GM18502 (cell line): ENCODE measurements at regions not wholly inside any gene's neighbourhood (a gene's known extent, or its start where the extent isn't known, plus 50 kb on each side); places are given as distances from the start of the nearest gene placed in this dataset.
"Not testable (repeated sequence)": the region's sequence is repeated elsewhere in the genome, so short reads cannot be mapped to it uniquely, and the experiment has no call there.

Experiments
- ATAC-seq: cut with Tn5 transposase; IDR thresholded peaks from one replicate; pipeline ENCODE4 v1.9.1; 2021; ENCODE audit warnings: mild to moderate bottlenecking; ENCODE audit not compliant: unreplicated experiment, poor library complexity

DNA sequence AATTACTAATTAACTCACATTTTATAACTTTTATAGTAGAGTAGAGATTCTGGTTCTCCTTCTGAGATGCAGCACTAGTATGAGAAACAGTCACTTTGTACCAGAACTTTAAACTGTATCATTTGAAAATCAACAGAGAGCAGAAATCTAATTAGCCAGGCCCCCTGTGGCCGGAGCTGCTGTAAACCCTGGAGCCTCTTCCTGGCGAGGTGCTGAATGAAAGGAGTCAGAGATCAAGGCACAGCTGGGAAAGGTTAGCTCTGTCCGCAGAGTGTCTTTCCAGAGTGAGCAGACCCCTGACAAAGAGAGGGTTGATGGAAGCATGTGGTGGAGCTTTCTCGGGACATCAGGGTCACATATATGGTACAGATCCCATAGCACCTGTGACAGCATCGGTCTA is 703.8 kb downstream of the RFPL4B start:
- ATAC-seq = no peak

DNA sequence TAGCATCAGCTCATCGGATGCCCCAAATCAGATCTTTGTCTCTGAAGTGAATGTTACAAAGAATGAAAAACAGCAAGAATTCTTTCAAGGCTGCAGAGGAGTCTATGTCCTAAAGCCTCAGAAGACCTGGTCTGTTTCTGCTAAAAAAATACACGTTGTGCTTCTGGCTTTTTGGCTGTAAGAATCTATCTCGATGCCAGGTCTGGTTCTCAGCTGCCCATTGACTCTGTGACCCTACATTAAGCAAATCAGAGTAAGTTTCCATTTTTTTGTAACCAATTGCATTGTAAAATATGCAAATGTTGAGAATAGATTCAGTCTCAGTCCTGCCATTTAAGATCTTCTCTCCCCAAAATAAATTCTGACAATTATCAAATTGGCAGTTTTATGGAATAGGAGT is 705.4 kb downstream of the RFPL4B start:
- ATAC-seq = no peak

DNA sequence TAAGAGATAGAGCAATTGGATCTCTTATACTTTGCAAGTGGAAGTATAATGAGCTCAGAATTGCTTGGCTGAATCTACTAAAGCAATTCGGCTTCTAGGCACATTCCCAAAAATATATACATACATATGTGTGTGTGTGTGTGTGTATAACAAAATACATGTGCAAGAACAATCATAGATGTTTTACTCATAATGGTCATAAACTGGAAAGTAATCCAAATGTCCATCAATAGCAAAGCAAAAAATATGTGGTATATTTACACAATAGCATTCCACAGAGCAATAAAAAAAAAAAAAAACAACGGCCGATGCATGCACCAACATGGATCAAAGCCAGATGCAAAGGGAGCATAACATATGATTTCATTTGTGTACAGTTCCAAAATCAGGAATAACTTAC is 707.9 kb downstream of the RFPL4B start:
- no peak for ATAC-seq

DNA sequence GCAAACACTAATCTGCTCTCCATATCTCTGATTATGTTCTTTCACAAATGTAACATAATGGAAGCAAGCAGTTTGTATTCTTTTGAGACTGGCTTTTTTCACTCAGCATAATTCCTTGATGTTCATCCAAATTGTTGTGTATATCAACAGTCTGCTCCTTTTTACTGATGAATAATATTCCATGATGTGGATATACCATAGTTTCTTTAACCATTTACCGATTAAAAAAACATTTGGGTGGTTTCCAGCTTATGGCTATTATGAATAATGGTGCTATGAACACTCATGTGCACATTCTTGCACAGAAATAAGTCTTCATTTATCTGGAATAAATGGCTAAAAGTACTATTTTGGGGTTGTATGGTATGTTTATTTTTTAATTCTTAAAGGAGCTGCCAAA is 708.9 kb downstream of the RFPL4B start:
- no peak for ATAC-seq

DNA sequence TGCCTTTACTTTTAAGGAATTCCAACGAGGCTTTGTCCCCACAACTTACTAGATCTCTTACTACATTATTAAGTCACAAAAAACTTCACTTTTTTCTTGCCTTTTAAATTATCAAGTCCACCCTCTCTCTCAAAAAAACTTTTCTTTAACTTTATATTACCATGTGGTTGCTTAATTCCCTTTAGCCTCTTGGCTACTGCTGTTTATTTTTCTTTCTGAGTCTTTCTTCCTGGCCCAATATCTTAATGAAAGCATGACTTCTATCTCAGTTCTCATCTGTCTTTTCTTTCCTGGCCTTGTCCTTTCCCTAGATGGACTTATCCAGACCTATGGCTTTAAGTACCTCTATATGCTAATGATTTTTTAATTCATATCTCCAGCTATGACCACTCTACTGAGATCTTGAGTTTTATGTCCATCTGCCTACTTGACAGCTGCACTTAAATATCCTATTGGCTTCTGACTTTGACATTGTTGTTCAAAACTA is 710.5 kb downstream of the RFPL4B start:
- no peak for ATAC-seq

DNA sequence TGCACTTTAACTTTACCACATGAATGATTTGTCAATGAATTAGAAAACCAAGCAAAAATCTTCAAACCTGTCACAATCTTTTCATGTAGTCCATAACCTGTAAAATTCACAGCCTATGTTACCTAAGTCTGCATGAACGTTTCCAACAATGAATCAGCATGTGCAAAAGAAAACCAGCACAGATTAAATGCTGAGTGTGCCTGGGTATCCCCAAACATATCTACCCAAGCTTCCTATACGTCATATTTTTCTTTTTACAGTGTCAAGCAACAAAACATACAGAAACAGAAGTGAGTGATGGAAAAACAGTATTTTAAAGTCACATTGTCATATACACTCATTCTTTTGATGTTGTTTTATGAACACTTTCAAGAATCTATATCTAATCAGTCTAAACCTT is 713.5 kb downstream of the RFPL4B start:
- no peak for ATAC-seq

DNA sequence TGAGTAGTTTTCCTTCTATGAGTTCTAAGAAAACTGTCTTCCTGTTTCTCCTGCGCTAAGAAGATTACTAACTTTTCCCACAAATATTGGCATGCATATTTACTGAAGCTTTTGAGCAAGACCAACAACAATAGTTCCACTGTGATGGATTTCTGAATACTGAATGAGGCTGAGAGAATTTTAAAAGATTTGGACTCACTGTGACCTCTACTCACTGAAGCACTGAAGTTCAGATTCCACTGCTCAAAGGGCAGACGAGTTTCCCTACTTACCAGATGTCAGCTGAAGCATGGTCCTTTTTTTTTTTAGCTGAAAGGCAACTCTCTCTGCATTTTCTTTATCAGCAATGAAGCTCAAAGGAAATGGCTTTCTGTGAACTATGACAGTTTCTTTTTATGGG is 718.5 kb downstream of the RFPL4B start:
- no peak for ATAC-seq

DNA sequence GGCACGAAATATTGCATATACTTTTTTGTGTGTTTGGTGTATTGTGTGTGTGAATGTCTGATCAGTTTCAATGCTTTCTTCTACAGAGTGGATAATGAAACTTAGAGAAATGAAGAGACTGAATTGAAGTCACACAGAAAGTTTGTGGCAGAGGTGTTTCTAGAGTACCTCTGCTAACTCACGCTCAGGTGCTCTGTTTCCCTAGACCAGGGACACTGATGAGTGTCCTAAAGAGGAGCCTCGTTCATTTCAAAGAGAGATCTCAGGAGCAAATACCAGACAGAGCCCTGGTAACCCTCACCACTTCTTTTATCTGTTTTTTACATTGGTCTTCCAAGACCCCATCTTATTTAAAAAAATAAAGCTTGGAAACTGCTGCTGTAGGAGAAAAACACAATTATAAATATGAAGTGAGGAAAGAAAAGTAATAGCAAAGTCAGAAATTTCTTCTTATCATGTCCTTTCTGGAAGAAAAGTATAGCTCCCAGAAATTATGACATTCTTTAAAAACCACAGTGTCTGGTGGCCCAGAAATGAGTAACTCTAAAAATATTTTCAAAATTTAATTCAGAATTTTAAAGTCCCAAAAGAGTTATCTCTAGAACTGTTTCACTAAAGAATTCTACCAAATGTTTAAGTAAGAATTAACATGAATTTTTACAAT is 720.6 kb downstream of the RFPL4B start:
- ATAC-seq = no peak

DNA sequence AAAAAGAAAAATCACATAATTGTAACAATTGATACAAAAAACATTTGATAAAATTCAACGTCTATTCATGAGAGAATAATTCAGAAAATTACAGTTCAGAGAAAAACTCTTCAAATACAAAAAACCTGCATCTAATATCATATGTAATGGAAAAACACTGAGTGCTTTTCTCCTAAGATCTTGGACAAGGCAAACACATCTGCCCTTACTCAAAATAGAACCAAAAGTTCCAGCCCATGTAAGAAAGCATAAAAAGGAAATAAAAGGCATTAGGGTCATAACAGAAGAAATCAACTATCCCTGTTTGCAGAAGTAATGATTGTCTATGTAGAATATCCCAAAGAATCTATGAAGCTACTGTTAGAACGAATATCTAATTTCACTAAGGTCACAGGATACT is 721.4 kb downstream of the RFPL4B start:
- ATAC-seq = no peak

DNA sequence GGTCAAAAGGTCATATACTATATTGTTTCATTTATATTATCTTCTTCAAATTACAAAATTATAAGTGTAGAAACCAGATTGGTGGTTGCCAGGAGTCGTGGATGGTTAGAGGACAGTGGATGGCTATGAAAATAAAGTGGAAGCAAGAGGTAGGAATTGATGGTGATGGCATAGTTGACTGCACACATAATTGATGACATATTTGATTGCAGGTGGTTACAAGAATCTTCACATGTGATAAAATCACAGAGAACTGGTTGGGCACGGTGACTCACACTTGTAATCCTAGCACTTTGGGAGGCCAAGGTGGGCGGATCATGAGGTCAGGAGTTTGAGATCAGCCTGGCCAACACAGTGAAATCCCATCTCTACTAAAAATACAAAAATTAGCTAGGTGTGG is 723.6 kb downstream of the RFPL4B start:
- ATAC-seq = not testable (repeated sequence)

DNA sequence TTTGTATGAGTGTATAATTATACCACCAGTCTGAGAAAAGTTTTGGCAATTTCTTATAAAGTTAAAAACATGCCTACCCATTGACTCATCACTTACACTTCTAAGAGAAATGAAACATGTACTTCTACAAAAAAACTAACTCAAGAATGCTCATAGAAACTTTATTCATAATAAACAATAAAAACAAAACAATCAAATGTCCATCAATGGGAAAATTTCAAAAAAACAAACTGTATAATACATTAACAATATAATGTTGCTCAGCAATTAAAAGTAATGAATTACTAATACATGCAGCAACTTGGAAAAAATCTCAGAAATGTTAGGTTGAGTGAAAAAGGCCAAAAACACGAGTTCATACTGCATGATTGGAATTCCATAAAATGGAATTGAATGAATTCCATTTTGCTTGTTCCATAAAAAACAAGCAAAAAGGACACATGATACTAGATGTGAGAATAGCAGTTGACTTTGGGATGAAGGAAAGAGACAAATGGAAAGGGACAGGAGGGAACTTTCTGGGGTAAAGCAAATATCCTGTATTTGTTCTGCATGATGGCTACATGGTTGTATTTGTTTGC is 726.6 kb downstream of the RFPL4B start:
- ATAC-seq = no peak

DNA sequence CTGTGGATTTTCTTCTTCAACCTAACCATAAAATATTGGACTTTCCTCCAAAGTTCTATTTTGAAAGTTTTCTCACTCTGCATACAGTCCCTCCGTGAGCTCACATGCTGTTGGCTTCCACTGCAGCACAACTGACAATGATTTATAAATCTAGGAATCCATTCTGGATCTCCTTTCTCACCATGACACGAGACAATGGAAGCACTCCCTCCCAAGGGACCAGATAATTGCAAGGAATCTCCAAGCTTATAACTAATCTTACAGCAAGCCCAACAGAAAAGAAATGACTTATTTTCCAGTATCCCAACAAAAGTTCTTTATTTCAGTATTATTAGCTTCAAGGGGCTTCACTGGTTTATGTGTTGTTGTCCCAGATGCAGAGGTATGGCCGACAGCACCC is 729.0 kb downstream of the RFPL4B start:
- ATAC-seq = no peak

DNA sequence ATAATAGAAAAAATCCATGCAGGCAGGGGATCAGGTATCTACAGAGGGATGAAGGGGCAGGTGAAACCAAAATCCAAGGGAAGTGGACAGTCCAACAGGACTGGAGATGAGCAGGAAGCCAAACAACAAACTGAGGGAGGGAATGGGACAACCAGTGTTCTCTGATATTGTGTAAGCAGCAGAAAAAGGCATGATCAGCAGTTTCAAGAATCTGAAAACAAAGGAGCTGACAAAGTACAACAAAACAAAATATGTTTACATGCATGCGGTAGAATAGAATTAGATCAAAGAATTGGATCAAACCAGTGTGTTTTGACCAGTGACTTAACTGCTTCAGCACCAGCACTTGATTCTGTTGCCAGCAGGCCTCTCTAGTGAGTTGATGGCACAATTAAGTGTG is 729.7 kb downstream of the RFPL4B start:
- ATAC-seq = no peak

DNA sequence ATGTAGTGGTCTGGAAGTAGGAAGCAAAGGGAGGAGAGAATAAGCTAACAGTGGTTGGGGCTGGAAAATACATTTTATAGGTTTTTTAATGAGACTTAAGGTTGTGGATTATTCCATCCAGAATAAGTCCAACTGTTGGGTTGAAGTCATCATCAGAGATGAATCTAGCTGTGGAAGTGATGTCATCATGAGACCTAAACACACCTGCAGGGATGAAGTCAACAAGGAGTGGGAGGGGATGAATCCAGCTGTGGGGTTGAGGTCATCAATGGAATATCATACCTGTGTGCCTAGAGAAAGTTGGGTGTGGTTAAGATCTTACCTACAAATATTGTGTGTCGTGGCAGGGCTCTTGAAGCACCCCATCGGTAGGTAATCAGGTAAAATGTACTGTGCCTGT is 730.7 kb downstream of the RFPL4B start:
- no peak for ATAC-seq

DNA sequence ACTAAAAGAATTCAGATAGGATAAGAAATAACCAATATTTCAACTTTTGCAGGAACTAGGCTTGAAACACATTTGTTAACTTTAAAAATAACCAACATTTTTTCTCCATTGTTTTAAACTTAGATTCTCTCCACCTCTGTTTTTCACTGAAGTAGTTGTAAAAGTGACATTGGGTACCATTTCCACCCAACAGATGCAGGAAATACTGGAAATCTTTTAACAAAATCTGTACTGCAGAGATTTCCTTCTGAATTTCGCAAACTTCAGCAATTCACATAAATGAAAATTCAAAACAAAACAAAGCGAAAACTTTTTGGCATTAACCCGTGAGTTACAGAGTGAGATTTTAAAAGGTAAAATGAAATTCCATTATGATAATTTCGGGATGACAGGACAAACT is 731.7 kb downstream of the RFPL4B start:
- ATAC-seq = no peak

DNA sequence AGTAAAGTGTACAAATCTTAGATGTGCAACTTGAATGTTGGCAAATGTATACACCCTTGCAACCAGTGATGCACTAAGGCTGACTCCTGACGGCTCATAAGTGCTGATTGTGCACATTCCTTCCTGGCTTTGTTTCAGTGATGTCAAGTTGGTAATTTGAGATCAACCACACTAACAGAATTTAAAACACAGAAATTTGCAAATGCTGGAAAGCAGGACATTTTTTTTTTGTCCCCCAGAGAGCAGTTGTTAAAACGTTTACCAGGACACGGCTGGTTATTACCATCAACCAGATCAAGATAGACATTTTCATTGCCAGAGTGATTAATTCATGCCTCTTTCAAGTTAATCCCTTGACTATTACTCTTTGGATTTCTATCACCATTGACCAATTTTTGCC is 735.6 kb downstream of the RFPL4B start:
- ATAC-seq = no peak

DNA sequence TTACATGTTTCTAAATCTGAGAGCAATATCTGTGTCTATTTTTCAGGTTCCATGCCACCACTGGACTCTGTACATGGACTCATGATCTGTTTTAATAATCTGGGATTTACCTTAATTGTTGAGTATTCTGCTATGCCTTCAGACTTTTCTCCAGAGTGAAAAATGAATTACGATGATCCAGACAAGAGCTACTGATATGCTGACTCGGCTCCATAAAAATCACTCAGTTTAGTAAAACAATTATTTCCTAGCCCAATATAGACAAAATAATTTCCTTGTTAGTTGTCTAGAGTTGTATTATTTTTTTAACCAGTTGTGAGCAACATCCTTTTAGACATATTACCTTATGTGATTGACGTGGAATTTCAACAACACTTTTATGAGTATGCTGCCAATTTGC is 736.8 kb downstream of the RFPL4B start:
- no peak for ATAC-seq

DNA sequence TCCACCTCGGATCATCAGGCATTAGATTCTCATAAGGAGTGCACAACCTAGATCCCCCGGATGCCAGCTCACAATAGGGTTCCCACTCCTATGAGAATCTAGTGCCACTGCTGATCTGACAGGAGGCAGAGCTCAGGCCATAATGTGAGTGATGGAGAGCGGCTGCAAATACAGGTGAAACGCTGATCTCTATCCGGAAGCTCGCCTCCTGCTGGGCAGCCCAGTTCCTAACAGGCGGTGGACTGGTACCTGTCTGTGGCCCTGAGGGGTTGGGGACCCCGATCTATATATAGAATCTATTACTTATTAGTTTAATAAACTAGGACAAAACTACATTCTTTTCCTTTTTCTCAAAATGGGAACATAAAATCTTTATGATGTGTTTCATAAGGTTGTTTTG is 741.9 kb downstream of the RFPL4B start:
- ATAC-seq = no peak

DNA sequence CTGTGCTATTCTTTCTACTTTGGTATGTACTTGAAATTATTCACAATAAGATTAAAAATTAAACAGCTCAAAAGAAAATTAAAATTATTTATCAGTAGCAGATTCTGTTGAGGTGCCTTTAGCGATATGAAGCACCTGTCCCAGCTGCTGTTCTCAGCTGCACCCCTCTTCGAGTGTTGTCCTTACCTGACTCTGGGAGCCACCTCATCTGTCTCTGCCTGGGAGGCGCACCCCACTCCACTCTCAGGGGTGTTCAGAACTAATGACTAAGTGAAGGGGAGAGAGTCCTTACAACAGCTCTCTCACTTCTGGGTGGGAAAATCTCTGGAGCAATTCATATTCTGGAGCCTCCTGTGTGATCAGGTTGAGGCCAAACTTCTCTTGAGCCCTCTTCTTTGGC is 745.7 kb downstream of the RFPL4B start:
- ATAC-seq = no peak

DNA sequence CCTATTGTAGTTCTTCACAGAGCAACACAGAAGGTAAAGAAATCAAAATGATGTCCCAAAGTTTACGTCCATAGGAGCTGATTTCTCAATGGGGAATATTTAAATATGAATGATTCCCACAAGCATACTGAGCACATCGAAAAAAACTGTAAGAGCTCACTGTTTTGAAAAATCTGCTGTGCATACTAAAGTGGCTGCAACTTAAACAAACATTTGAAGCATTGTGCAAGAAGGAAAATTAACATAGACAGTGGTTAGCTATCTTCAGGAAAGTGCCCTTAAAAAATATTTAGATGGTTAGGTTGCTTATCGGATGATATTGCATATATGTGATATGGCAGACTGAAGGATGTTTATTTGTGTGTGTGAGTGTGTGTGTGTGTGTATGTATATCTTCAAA is 747.6 kb downstream of the RFPL4B start:
- ATAC-seq = no peak

DNA sequence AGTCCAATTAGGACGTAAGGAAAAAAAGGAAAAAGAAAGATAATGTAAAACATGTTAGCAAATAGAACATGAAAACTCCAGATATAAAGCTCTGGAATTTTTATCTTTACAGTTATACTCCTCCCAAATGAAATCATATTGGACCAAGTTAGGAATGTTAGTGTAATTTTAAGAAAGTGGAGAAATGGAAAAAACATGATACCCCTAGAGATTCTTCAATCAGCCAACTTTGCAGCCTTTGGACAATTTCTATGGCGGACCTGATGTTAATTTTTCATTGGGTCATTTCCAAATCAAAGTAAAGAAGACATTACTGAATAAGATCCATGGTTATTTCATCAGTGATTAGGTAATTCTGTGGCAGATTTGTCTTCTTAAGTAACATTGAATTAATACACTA is 748.7 kb downstream of the RFPL4B start:
- no peak for ATAC-seq

DNA sequence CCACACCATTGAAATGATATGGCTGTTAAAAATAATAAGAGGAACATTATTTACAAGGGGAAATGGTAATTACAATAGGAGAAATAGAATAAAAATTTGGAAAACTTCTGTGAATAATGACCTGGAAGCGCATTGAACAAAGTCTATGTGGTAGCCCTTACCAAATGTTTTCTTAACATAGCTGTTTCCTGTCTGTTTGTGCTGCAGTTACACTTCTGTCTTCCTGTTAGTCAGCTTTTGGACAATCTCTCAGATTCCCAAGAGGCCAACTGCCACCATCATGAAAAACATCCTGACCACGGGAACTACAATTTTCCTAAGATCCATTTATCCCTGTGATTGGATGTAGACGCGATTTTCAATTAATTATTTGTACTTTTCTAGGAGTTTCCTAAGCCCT is 754.4 kb upstream of the MARCKS start:
- no peak for ATAC-seq
